Stomach smooth muscle (tissue), 2 donors: ENCODE measurements at regions not wholly inside any gene's neighbourhood (a gene's known extent, or its start where the extent isn't known, plus 50 kb on each side); places are given as distances from the start of the nearest gene placed in this dataset.
A peak's percentile ranks its signal among the peaks of the same experiment; 100 is the strongest.
"Not testable (repeated sequence)": the region's sequence is repeated elsewhere in the genome, so short reads cannot be mapped to it uniquely, and the experiment has no call there.

ENCODE experiments used
- H3K27ac ChIP-seq: one replicate; pipeline ENCODE4 v1.7.0; 2013; ENCODE audit warnings: mild to moderate bottlenecking, low read length, inconsistent platforms
- H3K27me3 ChIP-seq, 2 donors: one replicate each; pipeline ENCODE4 v1.7.0; 2013; ENCODE audit warnings: low read length in 2 of 2; ENCODE audit not compliant: insufficient read depth in 2 of 2, control insufficient read depth in 1 of 2
- H3K36me3 ChIP-seq, 2 donors: one replicate each; pipeline ENCODE4 v1.7.0; 2013; ENCODE audit warnings: low read length in 2 of 2; ENCODE audit not compliant: control insufficient read depth in 2 of 2, insufficient read depth in 2 of 2
- H3K4me1 ChIP-seq: one replicate; pipeline ENCODE4 v1.7.0; 2013; ENCODE audit warnings: low read length; ENCODE audit not compliant: control insufficient read depth, insufficient read depth
- H3K4me3 ChIP-seq, 2 donors: one replicate each; pipeline ENCODE4 v1.7.0; 2013; ENCODE audit warnings: low read length in 2 of 2
- H3K9ac ChIP-seq, 2 donors: one replicate each; pipeline ENCODE4 v1.7.0; 2013; ENCODE audit warnings: low read length in 2 of 2, mild to moderate bottlenecking in 1 of 2
- H3K9me3 ChIP-seq, 2 donors: one replicate each; pipeline ENCODE4 v1.7.0; 2013; ENCODE audit warnings: low read length in 2 of 2; ENCODE audit not compliant: control insufficient read depth in 2 of 2
- donor health status: healthy.
- donor health status: Pancreatic carcinoma.

DNA sequence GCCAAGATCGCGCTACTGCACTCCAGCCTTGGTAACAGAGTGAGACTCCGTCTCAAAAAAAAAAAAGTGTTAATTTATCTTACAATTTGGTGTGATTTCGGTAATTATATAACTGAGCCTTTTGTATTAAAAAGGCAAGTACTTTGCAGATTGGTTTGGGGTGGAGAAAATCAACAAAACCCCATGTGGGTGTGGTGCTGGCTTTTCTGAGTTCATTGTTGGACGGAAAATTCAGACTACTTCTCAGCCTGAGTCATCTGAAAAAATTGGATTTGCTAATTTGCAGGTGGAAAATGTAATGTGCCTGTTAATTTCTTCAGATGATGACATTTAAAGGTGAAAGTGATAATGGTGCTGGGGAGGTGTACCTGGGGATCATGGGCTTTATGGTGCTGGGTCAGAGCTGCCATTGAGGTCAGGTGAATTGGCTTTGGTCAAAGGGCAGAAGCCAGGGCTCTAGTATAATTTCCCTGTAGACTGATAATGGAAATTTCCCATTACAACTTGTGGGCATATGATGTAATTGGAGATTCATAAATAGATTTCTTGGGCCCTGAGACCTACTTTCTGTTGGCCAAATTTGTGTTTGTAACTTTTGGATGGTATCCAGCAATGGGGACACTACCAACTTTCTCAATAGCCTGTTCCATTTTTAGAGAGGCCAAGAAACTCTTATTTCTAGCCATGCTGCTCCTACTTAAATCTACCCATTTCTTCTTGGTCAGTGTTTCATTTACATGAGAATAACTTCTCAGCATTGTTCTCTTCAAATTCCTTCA lies 74.3 kb upstream of the TEX13D start:
- Histone ChIP-seq H3K9me3 (no peaks in the 10 kb centered on the region), H3K4me1 (peaks cover 7% of the 10 kb centered on the region), H3K27me3 (no peaks in the 10 kb centered on the region), H3K27ac (no peak overlapping the region), H3K9ac (no peak overlapping the region), H3K36me3 (no peaks in the 10 kb centered on the region), H3K4me3 (no peak overlapping the region)

DNA sequence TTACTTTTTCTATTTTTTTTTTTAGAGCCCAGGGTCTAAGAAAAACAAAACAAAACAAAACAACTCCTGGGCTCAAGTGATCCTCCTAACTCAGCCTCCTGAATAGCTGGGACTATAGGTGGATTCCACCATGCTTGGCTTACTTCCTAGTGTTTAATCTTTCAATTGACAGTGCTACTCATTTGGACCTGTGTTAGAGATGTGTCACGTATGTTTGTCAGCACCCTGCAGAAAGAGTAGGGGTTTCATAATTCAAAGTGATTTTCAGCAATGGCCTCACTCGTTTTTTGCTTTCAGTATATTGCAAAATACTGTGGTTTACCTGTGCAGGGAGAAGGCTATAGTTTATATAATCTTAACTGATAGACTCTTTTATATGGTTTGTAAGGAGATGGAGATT lies 71.6 kb upstream of the TEX13D start:
- Histone ChIP-seq H3K9me3 (no peaks in the 10 kb centered on the region), H3K9ac (no peak overlapping the region), H3K4me1 (peaks cover 7% of the 10 kb centered on the region), H3K36me3 (no peaks in the 10 kb centered on the region), H3K27ac (no peak overlapping the region), H3K4me3 (no peak overlapping the region), H3K27me3 (no peaks in the 10 kb centered on the region)

DNA sequence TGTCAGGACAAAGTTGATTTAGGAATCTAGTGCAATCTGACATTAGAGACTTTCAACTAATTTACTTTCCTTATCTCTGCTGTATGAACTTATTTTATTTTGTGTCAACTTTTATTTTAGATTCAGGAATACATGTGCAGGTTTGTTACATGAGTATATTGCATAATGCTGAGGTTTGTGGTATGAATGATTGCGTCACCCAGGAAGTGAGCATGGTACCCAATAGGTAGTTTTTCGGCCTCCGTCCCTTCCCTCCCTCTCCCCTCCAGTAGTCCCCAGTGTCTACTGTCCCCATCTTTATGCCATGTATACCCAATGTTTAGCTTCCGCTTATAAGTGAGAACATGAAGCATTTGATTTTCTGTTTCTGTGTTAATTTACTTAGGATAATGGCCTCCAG lies 68.7 kb upstream of the TEX13D start:
- Histone ChIP-seq H3K36me3 (no peaks in the 10 kb centered on the region), H3K4me3 (no peak overlapping the region), H3K4me1 (no peaks in the 10 kb centered on the region), H3K27ac (no peak overlapping the region), H3K9me3 (no peaks in the 10 kb centered on the region), H3K9ac (no peak overlapping the region), H3K27me3 (no peaks in the 10 kb centered on the region)

DNA sequence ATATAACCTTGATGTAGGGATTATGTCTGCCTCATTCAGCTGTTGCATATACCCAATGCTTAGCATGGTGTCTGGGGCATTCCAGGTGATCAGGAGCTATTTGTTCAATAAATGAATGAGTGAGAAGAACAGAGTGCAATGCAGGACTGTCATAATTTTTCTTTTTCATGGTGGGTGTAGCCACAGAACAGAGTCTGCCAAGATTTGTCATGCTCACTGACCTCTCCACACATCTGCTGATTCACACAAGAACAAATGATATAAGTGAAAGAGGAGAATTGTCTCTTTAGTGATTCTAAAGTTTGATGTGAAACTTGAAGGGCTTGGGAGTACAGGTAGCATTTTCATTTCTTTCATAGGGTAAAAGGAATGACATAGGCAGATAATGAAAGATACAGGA lies 64.4 kb upstream of the TEX13D start:
- no peak overlapping the region for H3K9ac ChIP-seq
- no peak overlapping the region for H3K27ac ChIP-seq
- no peaks in the 10 kb centered on the region for H3K36me3 ChIP-seq
- no peaks in the 10 kb centered on the region for H3K27me3 ChIP-seq
- no peak overlapping the region for H3K4me3 ChIP-seq
- peaks cover 3% of the 10 kb centered on the region for H3K4me1 ChIP-seq
- no peaks in the 10 kb centered on the region for H3K9me3 ChIP-seq

DNA sequence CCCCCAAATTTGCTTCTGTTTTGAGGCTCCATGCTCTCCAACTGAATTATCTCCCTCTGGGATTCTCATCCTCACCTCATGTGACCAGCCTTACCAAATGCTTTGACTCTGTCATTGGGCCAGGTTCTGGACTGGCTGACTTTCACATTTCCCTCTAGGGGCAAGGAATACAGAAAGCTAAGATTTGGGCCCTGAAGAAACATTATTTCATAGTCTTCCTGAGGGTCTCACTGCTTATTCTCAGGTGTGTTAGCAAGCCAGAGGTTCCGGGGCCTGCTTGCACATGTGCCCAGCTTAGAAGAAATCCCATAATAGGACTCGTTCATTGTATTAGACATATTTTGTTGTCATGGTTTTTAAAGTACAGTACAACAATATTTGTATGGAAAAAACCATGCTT lies 62.6 kb upstream of the TEX13D start:
- no peaks in the 10 kb centered on the region for H3K36me3 ChIP-seq
- H3K9ac ChIP-seq: no peak overlapping the region
- H3K9me3 ChIP-seq: no peaks in the 10 kb centered on the region
- no peaks in the 10 kb centered on the region for H3K27me3 ChIP-seq
- peaks cover 3% of the 10 kb centered on the region for H3K4me1 ChIP-seq
- H3K27ac ChIP-seq: peak overlapping the region; percentile 13
- no peak overlapping the region for H3K4me3 ChIP-seq

DNA sequence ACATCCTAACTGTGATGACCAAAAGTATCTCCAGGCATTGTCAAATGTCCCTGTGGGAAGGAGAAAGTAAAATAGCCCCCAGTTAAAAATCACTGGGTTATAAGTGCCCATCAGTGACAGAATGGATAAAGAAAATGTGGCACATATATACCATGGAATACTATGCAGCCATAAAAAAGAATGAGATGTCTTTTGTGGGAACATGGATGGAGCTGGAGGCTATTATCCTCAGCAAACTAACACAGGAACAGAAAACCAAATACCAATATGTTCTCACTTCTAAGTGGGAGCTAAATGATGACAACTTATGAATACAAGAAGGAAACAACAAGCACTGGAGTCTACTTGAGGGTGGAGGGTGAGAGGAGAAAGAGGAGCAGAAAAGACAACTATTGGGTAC lies 60.9 kb upstream of the TEX13D start:
- H3K27me3 ChIP-seq, H3K9ac ChIP-seq, H3K4me3 ChIP-seq, H3K4me1 ChIP-seq, H3K27ac ChIP-seq, H3K36me3 ChIP-seq, H3K9me3 ChIP-seq: not testable (repeated sequence)

DNA sequence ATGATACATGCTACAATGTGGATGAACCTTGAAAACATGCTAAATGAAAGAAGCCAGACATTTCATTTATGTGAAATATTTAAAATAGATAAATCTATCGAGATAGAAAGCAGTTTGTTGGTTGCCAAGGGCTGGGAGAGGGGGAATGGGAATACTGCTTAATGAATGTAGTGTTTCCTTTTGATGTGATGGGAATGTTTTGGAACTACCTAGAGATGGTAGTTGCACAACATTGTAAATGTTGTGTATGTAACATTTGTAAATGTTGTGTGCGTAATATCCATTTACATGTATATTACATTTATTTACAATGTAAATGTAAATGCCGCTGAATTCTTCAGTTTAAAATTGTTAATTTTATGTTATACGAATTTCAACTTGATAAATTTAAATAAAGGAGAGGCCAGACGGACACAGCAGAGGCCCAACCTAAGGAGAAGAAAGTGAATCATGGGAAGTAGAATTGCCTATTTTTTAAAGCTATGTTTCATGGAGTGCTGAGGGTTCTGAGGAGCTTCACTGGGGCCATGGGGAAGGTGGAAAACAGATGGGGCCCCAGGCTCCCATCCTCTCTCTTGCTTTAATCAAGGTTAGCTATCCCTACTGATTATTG lies 60.0 kb upstream of the TEX13D start:
- Histone ChIP-seq H3K9me3 (no peaks in the 10 kb centered on the region), H3K9ac (no peak overlapping the region), H3K4me3 (no peak overlapping the region), H3K27me3 (no peaks in the 10 kb centered on the region), H3K36me3 (no peaks in the 10 kb centered on the region), H3K4me1 (peaks cover 3% of the 10 kb centered on the region), H3K27ac (no peak overlapping the region)

DNA sequence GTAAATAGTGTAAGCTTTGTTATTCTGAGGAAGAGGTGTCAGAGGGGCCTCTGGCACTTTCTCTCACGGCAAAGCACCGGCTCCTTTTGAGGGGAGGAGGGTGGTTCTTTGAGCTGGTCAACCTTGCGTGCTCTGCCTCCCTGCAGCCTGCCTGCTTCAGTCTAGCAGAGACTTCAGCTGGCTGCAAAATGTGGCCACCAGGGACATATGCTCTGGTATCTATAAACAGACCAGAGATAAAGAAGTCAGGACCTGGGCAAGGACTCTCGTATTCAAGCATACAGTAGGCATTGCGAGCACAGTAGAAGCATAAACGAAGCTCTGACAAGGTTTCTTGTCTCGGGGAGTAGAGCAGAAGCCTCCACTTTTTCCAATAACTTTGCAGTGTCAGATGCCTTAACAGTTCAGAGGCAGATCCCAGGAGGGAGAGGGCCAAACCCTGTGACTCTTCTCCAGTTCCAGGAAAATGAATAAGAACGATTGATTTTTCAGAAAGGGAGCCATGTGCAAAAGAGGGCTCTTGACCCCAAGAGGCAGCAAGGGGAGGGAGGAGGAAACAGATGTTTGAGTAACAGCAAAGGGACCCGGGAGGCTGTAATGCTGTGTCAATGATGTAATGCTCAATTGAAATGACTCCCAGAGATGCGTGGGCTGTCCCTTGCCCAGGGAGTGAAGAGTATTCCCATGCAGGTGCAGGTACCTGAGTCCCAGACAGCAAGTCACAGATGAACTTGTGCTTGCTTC lies 57.9 kb upstream of the TEX13D start:
- peaks cover 2% of the 10 kb centered on the region for H3K4me1 ChIP-seq

DNA sequence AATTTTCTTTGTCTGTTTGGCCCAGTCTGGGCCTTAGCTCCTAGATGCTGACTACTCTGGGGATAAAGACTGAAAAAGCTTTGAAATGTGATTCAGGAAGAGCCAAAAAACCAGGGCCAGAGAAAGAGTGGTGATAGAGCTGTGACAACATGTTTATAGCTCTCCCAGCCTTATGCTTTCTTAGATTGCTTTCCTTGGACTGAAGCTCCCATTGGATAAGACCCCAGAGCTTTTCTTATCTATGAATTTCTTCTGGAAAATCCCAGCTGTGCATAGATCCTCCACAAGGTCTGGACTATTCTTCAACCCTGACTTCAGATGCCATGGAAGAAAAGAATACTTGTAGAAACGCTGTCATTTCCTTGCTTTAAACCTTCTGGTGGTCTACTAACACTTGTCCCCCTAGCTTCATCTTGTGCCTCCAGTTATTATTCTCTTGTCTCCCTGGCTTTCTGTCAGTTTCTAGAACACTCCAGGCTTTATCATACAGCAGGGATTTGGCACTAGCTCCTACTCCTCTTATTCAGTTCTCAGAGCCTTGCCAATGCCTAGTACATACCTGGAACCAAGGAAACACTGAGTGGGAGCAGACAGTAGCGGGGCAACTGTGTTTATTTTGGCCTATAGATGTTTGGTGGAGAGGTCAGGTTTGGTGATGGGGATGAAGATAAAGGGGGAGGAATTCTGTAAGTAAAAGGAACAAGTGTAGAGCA lies 57.1 kb upstream of the TEX13D start:
- H3K4me1 ChIP-seq: no peaks in the 10 kb centered on the region
- no peak overlapping the region for H3K27ac ChIP-seq
- H3K36me3 ChIP-seq: no peaks in the 10 kb centered on the region
- no peaks in the 10 kb centered on the region for H3K9me3 ChIP-seq
- H3K9ac ChIP-seq: no peak overlapping the region
- no peaks in the 10 kb centered on the region for H3K27me3 ChIP-seq
- no peak overlapping the region for H3K4me3 ChIP-seq

More for the DNA sequence above, 57.9 kb upstream of the TEX13D start:
- no peak overlapping the region for H3K27ac ChIP-seq
- H3K9me3 ChIP-seq: no peaks in the 10 kb centered on the region
- H3K4me3 ChIP-seq: no peak overlapping the region
- H3K27me3 ChIP-seq: no peaks in the 10 kb centered on the region
- no peaks in the 10 kb centered on the region for H3K36me3 ChIP-seq
- H3K9ac ChIP-seq: no peak overlapping the region

DNA sequence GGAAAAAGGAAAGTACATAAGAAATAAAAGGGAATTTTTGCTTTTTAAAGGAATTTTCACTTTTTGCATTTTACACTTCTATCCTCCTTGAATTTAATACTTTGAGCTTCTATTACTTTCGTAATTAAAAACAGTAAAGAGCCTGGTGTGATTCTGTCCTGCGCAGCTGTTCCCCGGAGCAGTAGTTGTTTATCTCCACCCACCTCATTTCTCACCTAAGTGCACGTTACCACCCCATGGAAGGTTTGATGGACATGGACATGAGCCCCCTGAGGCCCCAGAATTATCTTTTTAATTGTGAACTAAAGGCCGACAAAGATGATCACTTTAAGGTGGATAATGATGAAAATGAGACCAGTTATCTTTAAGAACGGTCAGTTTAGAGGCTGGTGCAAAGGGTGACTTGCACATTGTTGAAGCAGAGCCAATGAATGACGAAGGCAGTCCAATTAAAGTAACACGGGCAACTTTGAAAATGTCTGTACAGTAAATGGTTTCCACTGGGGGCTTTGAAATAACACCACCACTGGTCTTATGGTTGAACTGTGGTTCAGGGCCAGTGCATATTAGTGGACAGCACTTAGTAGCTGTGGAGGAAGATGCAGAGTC lies 52.1 kb upstream of the TEX13D start:
- Histone ChIP-seq H3K27me3 (no peaks in the 10 kb centered on the region), H3K9me3 (no peaks in the 10 kb centered on the region), H3K27ac (no peak overlapping the region), H3K36me3 (no peaks in the 10 kb centered on the region), H3K9ac (no peak overlapping the region), H3K4me1 (no peaks in the 10 kb centered on the region), H3K4me3 (no peak overlapping the region)
